ENCODE measurements at regions not wholly inside any gene's neighbourhood (a gene's known extent, or its start where the extent isn't known, plus 50 kb on each side); places are given as distances from the start of the nearest gene placed in this dataset.
"Not testable (repeated sequence)": the region's sequence is repeated elsewhere in the genome, so short reads cannot be mapped to it uniquely, and the experiment has no call there.

DNA sequence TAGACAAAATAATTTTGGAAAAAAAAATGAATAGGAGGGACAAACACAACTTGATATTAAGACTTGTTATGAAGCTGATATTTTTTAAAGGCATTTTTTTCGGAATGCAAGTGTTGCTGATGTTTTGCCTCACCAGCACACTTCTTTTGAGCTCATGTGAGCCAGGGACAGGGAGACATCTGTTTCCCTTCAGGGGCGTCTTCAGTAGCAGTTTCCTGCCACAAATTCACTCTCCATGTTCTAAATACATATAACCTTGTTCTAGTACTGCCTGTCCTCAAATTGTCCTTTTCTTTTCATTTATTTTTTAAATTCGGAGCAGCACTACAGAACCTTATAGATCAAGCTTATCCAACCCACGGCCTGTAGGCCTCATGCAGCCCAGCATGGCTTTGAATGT is 316.0 kb upstream of the PAPPA start:
- DNase-seq (ENCODE audit: low spot score), result no peak
- Histone ChIP-seq H3K27me3 (replicated peaks; ENCODE audit: insufficient read depth) (no peaks in the 10 kb centered on the region), H3K9me3 (no peaks in the 10 kb centered on the region), H3K36me3 (no peaks in the 10 kb centered on the region), H3K27ac (no peak overlapping the region), H3K4me3 (no peak overlapping the region), H3K4me1 (replicated peaks) (no peaks in the 10 kb centered on the region)
- WGBS, result 69% methylated on average over 4 of the region's 4 CpGs
- TF ChIP-seq POLR2A (IDR thresholded peaks at IDR 0.05) (no peak), POLR2AphosphoS5 (IDR thresholded peaks at IDR 0.05) (no peak)
- TF ChIP-seq, protein P1, sequence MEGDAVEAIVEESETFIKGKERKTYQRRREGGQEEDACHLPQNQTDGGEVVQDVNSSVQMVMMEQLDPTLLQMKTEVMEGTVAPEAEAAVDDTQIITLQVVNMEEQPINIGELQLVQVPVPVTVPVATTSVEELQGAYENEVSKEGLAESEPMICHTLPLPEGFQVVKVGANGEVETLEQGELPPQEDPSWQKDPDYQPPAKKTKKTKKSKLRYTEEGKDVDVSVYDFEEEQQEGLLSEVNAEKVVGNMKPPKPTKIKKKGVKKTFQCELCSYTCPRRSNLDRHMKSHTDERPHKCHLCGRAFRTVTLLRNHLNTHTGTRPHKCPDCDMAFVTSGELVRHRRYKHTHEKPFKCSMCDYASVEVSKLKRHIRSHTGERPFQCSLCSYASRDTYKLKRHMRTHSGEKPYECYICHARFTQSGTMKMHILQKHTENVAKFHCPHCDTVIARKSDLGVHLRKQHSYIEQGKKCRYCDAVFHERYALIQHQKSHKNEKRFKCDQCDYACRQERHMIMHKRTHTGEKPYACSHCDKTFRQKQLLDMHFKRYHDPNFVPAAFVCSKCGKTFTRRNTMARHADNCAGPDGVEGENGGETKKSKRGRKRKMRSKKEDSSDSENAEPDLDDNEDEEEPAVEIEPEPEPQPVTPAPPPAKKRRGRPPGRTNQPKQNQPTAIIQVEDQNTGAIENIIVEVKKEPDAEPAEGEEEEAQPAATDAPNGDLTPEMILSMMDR (IDR thresholded peaks at IDR 0.05), result no peak
- intact Hi-C loops (cut with DNase I), result no loop called here

DNA sequence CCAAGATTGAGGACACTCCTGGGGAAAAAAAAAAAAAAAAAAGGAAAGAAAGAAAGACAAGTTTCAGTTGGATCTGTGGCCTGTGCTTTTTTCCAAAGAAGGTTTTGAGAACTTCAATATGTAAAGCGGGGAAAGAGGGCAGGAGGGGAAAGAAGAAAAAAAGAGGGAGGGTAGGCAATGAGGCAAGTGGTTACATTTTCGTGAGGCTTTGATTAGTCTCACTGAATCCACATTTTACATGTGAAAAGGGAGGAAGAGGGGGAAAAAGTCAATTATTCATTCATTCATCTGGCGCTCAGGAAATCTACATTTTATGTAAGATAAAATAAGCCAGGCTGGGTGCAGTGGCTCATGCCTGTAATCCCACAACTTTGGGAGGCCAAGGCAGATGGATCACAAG is 315.2 kb upstream of the PAPPA start:
- Histone ChIP-seq H3K27ac (no peak overlapping the region), H3K27me3 (replicated peaks; ENCODE audit: insufficient read depth) (no peaks in the 10 kb centered on the region), H3K4me1 (replicated peaks) (no peaks in the 10 kb centered on the region), H3K9me3 (no peaks in the 10 kb centered on the region), H3K4me3 (no peak overlapping the region), H3K36me3 (no peaks in the 10 kb centered on the region)
- no peak for TF ChIP-seq POLR2AphosphoS5 (IDR thresholded peaks at IDR 0.05)
- TF ChIP-seq, protein P1 (IDR thresholded peaks at IDR 0.05), result no peak
- no peak for TF ChIP-seq POLR2A (IDR thresholded peaks at IDR 0.05)
- no peak for DNase-seq (ENCODE audit: low spot score)
- intact Hi-C loops (cut with DNase I), result no loop called here
- WGBS, result 91% methylated on average over 3 of the region's 3 CpGs

- H3K27me3 ChIP-seq (replicated peaks; ENCODE audit: insufficient read depth); H3K36me3 ChIP-seq; H3K27ac ChIP-seq: not testable (repeated sequence)
Observed at GRCh38 chr9:115844433-115844832, 309.2 kb upstream of the PAPPA start.

DNA sequence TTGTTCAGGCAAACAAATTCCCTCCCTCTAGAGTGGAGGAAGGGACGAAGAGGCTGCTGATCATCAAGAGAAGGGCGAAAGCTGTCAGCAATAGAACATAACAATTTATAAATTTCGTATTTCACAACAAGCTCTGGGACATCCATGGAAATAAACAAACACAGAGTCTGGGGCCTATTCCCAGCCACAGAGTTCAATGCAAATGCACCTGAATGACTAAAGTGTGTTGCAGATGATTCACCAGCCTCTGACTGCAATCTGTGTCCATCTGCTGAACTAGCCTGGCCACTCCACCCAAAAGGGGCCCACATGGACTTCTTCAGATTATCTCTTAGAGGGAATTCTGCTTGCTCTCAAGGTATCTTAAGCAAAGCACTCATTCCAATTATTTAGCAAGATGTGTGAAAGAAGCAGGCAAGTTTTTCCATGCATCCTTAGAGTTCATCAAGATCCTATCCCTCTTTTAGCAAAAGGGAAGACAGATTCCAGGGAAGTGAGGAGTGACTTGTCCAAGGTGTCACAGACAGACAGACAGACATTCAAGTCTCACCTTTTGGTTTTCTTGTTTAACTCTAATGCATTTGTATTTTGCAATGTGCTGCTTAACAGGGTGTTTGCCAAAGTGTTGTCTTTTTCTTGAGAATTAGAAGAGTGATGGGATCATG is 307.8 kb upstream of the PAPPA start:
- intact Hi-C loops (cut with DNase I), result no loop called here
- Histone ChIP-seq H3K36me3 (no peaks in the 10 kb centered on the region), H3K4me3 (no peak overlapping the region), H3K27ac (no peak overlapping the region), H3K27me3 (replicated peaks; ENCODE audit: insufficient read depth) (no peaks in the 10 kb centered on the region), H3K9me3 (no peaks in the 10 kb centered on the region), H3K4me1 (replicated peaks) (no peaks in the 10 kb centered on the region)
- no peak for DNase-seq (ENCODE audit: low spot score)
- 77% methylated on average over 3 of the region's 3 CpGs for WGBS
- TF ChIP-seq POLR2AphosphoS5 (IDR thresholded peaks at IDR 0.05) (no peak), POLR2A (IDR thresholded peaks at IDR 0.05) (no peak)
- TF ChIP-seq, protein P1 (IDR thresholded peaks at IDR 0.05), result no peak

More at GRCh38 chr9:115844433-115844832, 309.2 kb upstream of the PAPPA start:
- H3K9me3 ChIP-seq; DNase-seq (ENCODE audit: low spot score); intact Hi-C loops (cut with DNase I); H3K4me3 ChIP-seq; H3K4me1 ChIP-seq (replicated peaks): not testable (repeated sequence)
- 89% methylated on average over 8 of the region's 8 CpGs for WGBS

DNA sequence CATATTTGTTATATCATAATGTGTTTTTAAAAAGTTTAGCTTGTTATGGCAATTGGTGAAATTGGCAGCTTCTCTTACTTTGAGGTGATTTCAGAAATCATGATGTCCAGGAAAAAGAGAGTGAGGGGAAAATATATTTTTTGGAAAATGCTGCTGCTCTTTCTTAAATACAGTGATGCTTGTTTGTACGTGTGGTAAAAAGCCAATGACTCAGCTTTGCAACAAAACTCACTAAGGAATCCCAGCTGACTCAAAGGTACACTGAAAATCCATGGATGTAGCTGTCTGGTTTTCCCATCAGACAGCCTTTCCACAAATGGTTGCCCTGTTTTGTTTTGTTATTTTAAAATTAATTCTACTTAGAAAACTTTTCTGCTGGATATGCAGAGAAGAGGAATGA is 306.4 kb upstream of the PAPPA start:
- intact Hi-C loops (cut with DNase I), result no loop called here
- no peak for DNase-seq (ENCODE audit: low spot score)
- H3K4me1 ChIP-seq (replicated peaks), result no peaks in the 10 kb centered on the region
- no peak overlapping the region for H3K27ac ChIP-seq
- no peaks in the 10 kb centered on the region for H3K9me3 ChIP-seq
- H3K36me3 ChIP-seq, result no peaks in the 10 kb centered on the region
- no peaks in the 10 kb centered on the region for H3K27me3 ChIP-seq (replicated peaks; ENCODE audit: insufficient read depth)
- H3K4me3 ChIP-seq, result no peak overlapping the region
- 30% methylated on average over 1 of the region's 1 CpG for WGBS
- TF ChIP-seq, protein P1 (IDR thresholded peaks at IDR 0.05), result no peak
- TF ChIP-seq POLR2AphosphoS5 (IDR thresholded peaks at IDR 0.05) (no peak), POLR2A (IDR thresholded peaks at IDR 0.05) (no peak)

All from prostate gland (tissue), 2 donors.